GM12878 (cell line): ENCODE measurements at regions not wholly inside any gene's neighbourhood (a gene's known extent, or its start where the extent isn't known, plus 50 kb on each side); places are given as distances from the start of the nearest gene placed in this dataset.

ENCODE experiments used
- ATAC-seq: fragments of 200-7000 bp; cut with Tn5 transposase; 3 replicates; pipeline ENCODE4 v1.9.1; 2020; ENCODE audit warnings: mild to moderate bottlenecking, moderate library complexity
- BruUV-seq: library from RNA; stranded (reverse); fragments of 400-500 nt; replicated peaks from 2 replicates; lab custom pipeline; 2021; lab: Mats Ljungman, UMichigan
- CTCF ChIA-PET: fragments of 300-600 bp; sonication (Branson Sonifier 250); formaldehyde crosslinking; extraction: SDS; loops from one replicate; lab custom pipeline; 2021; ENCODE audit warnings: inconsistent platforms; lab: Yijun Ruan, JAX
- POLR2A ChIA-PET: fragments of 350-600 bp; formaldehyde crosslinking; extraction: SDS; loops from one replicate; lab custom pipeline; 2021; ENCODE audit warnings: inconsistent platforms; lab: Charles Lee
- RAD21 ChIA-PET: fragments of 300-600 bp; sonication (Branson Sonifier 250); formaldehyde crosslinking; loops from one replicate; lab custom pipeline; 2023; ENCODE audit warnings: antibody characterized with exemption; ENCODE audit not compliant: unreplicated experiment; lab: Charles Lee
- SMC1A ChIA-PET: fragments of 300-600 bp; sonication (Branson Sonifier 250); formaldehyde crosslinking; loops from one replicate; lab custom pipeline; 2023; ENCODE audit not compliant: unreplicated experiment, uncharacterized antibody; lab: Charles Lee
- DNase-seq: peaks from one replicate; pipeline ENCODE4 v3.0.0-alpha.2; 2011; ENCODE audit warnings: low read depth, low spot score
- FAIRE-seq: peaks from 3 replicates; lab custom pipeline; 2011; peaks lifted over from hg19 to GRCh38; lab: Jason Lieb, UNC
- H2AFZ ChIP-seq: 2 replicates; pipeline ENCODE4 v1.6.0; 2011; ENCODE audit warnings: low read depth, low read length, control low read depth; ENCODE audit not compliant: control insufficient read depth
- H3K27ac ChIP-seq: 2 replicates; pipeline ENCODE4 v1.5.1; 2011; ENCODE audit warnings: control low read depth; ENCODE audit not compliant: control insufficient read depth, insufficient read depth
- H3K27me3 ChIP-seq, 2 experiments: replicated peaks in 1 of 2; 2 replicates each; pipeline versions ENCODE4 v1.6.0 to v1.6.1; 2011; ENCODE audit warnings: low read length in 1 of 2; ENCODE audit not compliant: control insufficient read depth in 2 of 2, insufficient read depth in 2 of 2
- H3K36me3 ChIP-seq, 2 experiments: 2 replicates each; pipeline ENCODE4 v1.5.1; 2011; ENCODE audit warnings: low read length in 1 of 2; ENCODE audit not compliant: control insufficient read depth in 2 of 2, insufficient read depth in 2 of 2
- H3K4me1 ChIP-seq: 2 replicates; pipeline ENCODE4 v1.6.1; 2011; ENCODE audit warnings: mild to moderate bottlenecking, low read length, moderate library complexity, mixed read lengths; ENCODE audit not compliant: control insufficient read depth, insufficient read depth
- H3K4me2 ChIP-seq: 2 replicates; pipeline ENCODE4 v1.6.0; 2011; ENCODE audit warnings: control low read depth; ENCODE audit not compliant: control insufficient read depth, insufficient read depth
- H3K4me3 ChIP-seq: fragments of 200-600 bp; sonication (generic); 2 replicates; pipeline ENCODE4 v1.5.1; 2016
- H3K79me2 ChIP-seq: 2 replicates; pipeline ENCODE4 v1.6.0; 2011; ENCODE audit warnings: low read length; ENCODE audit not compliant: control insufficient read depth, insufficient read depth
- H3K9ac ChIP-seq: 2 replicates; pipeline ENCODE4 v1.8.0; 2011; ENCODE audit warnings: low read length, control low read depth, mixed read lengths; ENCODE audit not compliant: control insufficient read depth, insufficient read depth
- H3K9me3 ChIP-seq: replicated peaks from 3 replicates; pipeline ENCODE4 v1.5.1; 2011; ENCODE audit warnings: mild to moderate bottlenecking, low read length; ENCODE audit not compliant: control insufficient read depth, insufficient read depth
- H4K20me1 ChIP-seq: 2 replicates; pipeline ENCODE4 v1.6.0; 2011; ENCODE audit not compliant: control insufficient read depth, insufficient read depth
- BCL3 ChIP-seq: IDR thresholded peaks from 2 replicates; pipeline ENCODE4 v1.6.1; 2011; ENCODE audit warnings: borderline replicate concordance, low read depth, mild to moderate bottlenecking, moderate library complexity, low read length; ENCODE audit not compliant: insufficient read depth, poor library complexity, severe bottlenecking
- E4F1 ChIP-seq: fragments of 450-650 bp; IDR thresholded peaks from 2 replicates; pipeline ENCODE4 v1.6.1; 2018; ENCODE audit warnings: borderline replicate concordance, mild to moderate bottlenecking; ENCODE audit not compliant: partially characterized antibody
- WGBS: methylation state at CpG from one replicate; pipeline ENCODE4 v1.1.6; 2016; ENCODE audit warnings: low lambda C conversion rate; ENCODE audit not compliant: insufficient replicate concordance, insufficient coverage; ENCODE audit errors: missing lambda C conversion rate; 5-methylcytosine and 5-hydroxymethylcytosine counted together
- in situ Hi-C: fragments of 300-500 bp; cut with MboI; formaldehyde crosslinking; loops from 9 replicates; pipeline ENCODE4 v1.14.3; 2018; ENCODE audit warnings: mixed read lengths
- intact Hi-C: fragments of 100-400 bp; cut with micrococcal nuclease; formaldehyde crosslinking; loops from one replicate; pipeline ENCODE4 v1.14.2; 2022; ENCODE audit not compliant: unreplicated experiment

GRCh38 chr22:25332386-25332785 lies 112.9 kb downstream of the CRYBB2 start:
- H3K4me2 ChIP-seq = no peak overlapping the region
- intact Hi-C loops (no loop called here), in situ Hi-C loops (loop anchor here (5.0 kb wide), 1 partner anchor 250 kb away; no protein-coding TSS in a partner anchor)
- BruUV-seq = no TSS peak
- ChIA-PET POLR2A (no interaction called here), SMC1A (interaction anchor here (0.7 kb wide), 1 partner anchor 100 kb away, joined by 3 read pairs; no protein-coding TSS in a partner anchor), CTCF (no interaction called here), RAD21 (interaction anchor here (1.7 kb wide), 1 partner anchor 130 kb away, joined by 6 read pairs; no protein-coding TSS in a partner anchor)
- no peaks in the 10 kb centered on the region for H3K9me3 ChIP-seq
- H2AFZ ChIP-seq = no peak overlapping the region
- no peak overlapping the region for H3K27ac ChIP-seq
- 75% methylated on average over 11 of the region's 11 CpGs for WGBS
- H3K27me3 ChIP-seq = no peaks in the 10 kb centered on the region
- no peaks in the 10 kb centered on the region for H4K20me1 ChIP-seq
- TF ChIP-seq BCL3 = peak; percentile 8
- no peak for TF ChIP-seq E4F1
- no peak for DNase-seq
- no peaks in the 10 kb centered on the region for H3K79me2 ChIP-seq
- no peak overlapping the region for H3K9ac ChIP-seq
- H3K4me3 ChIP-seq = no peak overlapping the region
- no peak for ATAC-seq
- H3K36me3 ChIP-seq = no peaks in the 10 kb centered on the region
- FAIRE-seq = no peak
- no peaks in the 10 kb centered on the region for H3K4me1 ChIP-seq
